LoVo (cell line): ENCODE measurements at regions not wholly inside any gene's neighbourhood (a gene's known extent, or its start where the extent isn't known, plus 50 kb on each side); places are given as distances from the start of the nearest gene placed in this dataset.
A peak's percentile ranks its signal among the peaks of the same experiment; 100 is the strongest.

Source experiments
- DNase-seq: peaks from one replicate; pipeline ENCODE4 v3.0.0-alpha.2; 2016; ENCODE audit warnings: low spot score

- no peak for DNase-seq
Observed at GRCh38 chr17:79314617-79315357, 240.2 kb downstream of the ENGASE start.

GRCh38 chr17:79311373-79311772 lies 236.7 kb downstream of the ENGASE start:
- no peak for DNase-seq

GRCh38 chr17:79306424-79307318 lies 232.0 kb downstream of the ENGASE start:
- peak; percentile 4 for DNase-seq

- no peak for DNase-seq
Observed at GRCh38 chr17:79305768-79306423, 231.3 kb downstream of the ENGASE start.

- no peak for DNase-seq
Observed at GRCh38 chr17:79305376-79305767, 230.7 kb downstream of the ENGASE start.

GRCh38 chr17:79304884-79305283 lies 230.3 kb downstream of the ENGASE start:
- no peak for DNase-seq

GRCh38 chr17:79303641-79304205 lies 229.1 kb downstream of the ENGASE start:
- DNase-seq = no peak

GRCh38 chr17:79301469-79301868 lies 226.8 kb downstream of the ENGASE start:
- no peak for DNase-seq

GRCh38 chr17:79299349-79299748 lies 224.7 kb downstream of the ENGASE start:
- DNase-seq = no peak

- no peak for DNase-seq
Observed at GRCh38 chr17:79298799-79299198, 224.2 kb downstream of the ENGASE start.

GRCh38 chr17:79296243-79296642 lies 221.6 kb downstream of the ENGASE start:
- DNase-seq = no peak

GRCh38 chr17:79295307-79295706 lies 220.7 kb downstream of the ENGASE start:
- DNase-seq = no peak

GRCh38 chr17:79294459-79295071 lies 219.9 kb downstream of the ENGASE start:
- DNase-seq = peak; percentile 63

GRCh38 chr17:79292501-79292900 lies 217.9 kb downstream of the ENGASE start:
- DNase-seq = no peak

GRCh38 chr17:79291391-79291790 lies 216.8 kb downstream of the ENGASE start:
- DNase-seq = no peak

- no peak for DNase-seq
Observed at GRCh38 chr17:79290726-79291125, 216.1 kb downstream of the ENGASE start.

GRCh38 chr17:79288950-79289349 lies 214.3 kb downstream of the ENGASE start:
- no peak for DNase-seq

GRCh38 chr17:79286440-79286839 lies 211.8 kb downstream of the ENGASE start:
- DNase-seq = no peak

- no peak for DNase-seq
Observed at GRCh38 chr17:79285973-79286372, 211.3 kb downstream of the ENGASE start.

- DNase-seq = no peak
Observed at GRCh38 chr17:79282294-79282693, 207.7 kb downstream of the ENGASE start.

- DNase-seq = no peak
Observed at GRCh38 chr17:79281803-79282202, 207.2 kb downstream of the ENGASE start.
